Nephron (organoid): ENCODE measurements at regions not wholly inside any gene's neighbourhood (a gene's known extent, or its start where the extent isn't known, plus 50 kb on each side); places are given as distances from the start of the nearest gene placed in this dataset.

Source experiments
- H3K27ac Mint-ChIP-seq, 3 experiments: 2 replicates each; pipeline ENCODE4 v1.8.0; 2020; ENCODE audit warnings: mixed read lengths in 3 of 3, mild to moderate bottlenecking in 2 of 3, moderate library complexity in 1 of 3
- H3K27me3 Mint-ChIP-seq: 2 replicates; pipeline ENCODE4 v1.8.0; 2021; ENCODE audit warnings: low read depth, mild to moderate bottlenecking, moderate library complexity, mixed read lengths
- H3K36me3 Mint-ChIP-seq: 2 replicates; pipeline ENCODE4 v1.8.0; 2020; ENCODE audit warnings: low read depth, mixed read lengths
- H3K4me1 Mint-ChIP-seq: 2 replicates; pipeline ENCODE4 v1.8.0; 2020; ENCODE audit warnings: mixed read lengths
- H3K4me3 Mint-ChIP-seq, 3 experiments: 2 replicates each; pipeline ENCODE4 v1.8.0; 2020; ENCODE audit warnings: mild to moderate bottlenecking in 3 of 3, mixed read lengths in 3 of 3, moderate library complexity in 2 of 3
- H3K9me3 Mint-ChIP-seq: 2 replicates; pipeline ENCODE4 v1.8.0; 2020; ENCODE audit warnings: mixed read lengths
- CTCF ChIP-seq, 3 experiments: fragments of 200-600 bp; sonication (generic); IDR thresholded peaks; one replicate each; pipeline ENCODE4 v1.5.0; 2021; ENCODE audit warnings: antibody characterized with exemption in 3 of 3; ENCODE audit not compliant: unreplicated experiment in 3 of 3

DNA sequence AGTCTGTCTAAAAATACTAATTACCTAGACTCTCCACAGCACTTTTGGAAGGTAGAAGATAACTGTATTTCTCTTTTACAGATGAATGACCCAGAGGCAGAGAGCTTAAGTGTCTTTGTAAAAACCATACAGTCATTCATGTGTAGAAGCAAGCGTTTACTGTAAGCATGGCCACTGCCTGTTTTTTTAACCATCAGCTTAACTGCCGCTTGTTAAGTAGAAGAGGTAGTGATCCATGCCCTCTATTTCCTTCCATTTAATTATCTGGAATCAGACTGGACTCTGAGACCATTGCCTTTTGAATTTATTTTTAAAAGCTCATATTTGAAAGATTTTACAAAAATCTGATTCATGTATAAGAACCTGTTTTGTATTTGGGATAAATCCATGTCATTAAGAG is 111.2 kb upstream of the TECRL start:
- no peak overlapping the region for H3K27ac Mint-ChIP-seq
- no peaks in the 10 kb centered on the region for H3K9me3 Mint-ChIP-seq
- H3K27me3 Mint-ChIP-seq = no peaks in the 10 kb centered on the region
- H3K4me3 Mint-ChIP-seq = no peak overlapping the region
- no peaks in the 10 kb centered on the region for H3K36me3 Mint-ChIP-seq
- no peak for TF ChIP-seq CTCF (IDR thresholded peaks at IDR 0.05; ENCODE audit: unreplicated experiment in 3 of 3)
- H3K4me1 Mint-ChIP-seq = no peaks in the 10 kb centered on the region

DNA sequence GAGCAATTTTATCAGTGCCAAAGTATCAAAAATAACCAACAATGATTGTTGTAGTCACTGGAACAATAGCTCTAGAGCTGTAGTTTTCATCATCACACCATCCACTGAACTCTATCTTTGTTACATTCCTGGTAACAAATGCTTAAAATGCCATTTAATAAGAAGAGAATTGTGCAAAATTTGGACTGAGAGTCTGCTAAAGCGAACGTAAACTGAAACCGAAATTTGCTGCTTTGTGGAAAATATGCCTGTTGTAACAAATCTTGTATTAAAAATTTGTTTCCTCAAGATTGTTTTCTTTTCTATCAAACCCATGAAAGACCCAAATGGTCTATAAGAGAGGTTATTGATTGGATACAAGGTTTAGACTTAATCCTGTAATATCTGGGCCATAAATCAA is 109.3 kb upstream of the TECRL start:
- H3K4me1 Mint-ChIP-seq = no peaks in the 10 kb centered on the region
- H3K27ac Mint-ChIP-seq = no peak overlapping the region
- H3K36me3 Mint-ChIP-seq = no peaks in the 10 kb centered on the region
- H3K9me3 Mint-ChIP-seq = no peaks in the 10 kb centered on the region
- no peak for TF ChIP-seq CTCF (IDR thresholded peaks at IDR 0.05; ENCODE audit: unreplicated experiment in 3 of 3)
- H3K27me3 Mint-ChIP-seq = no peaks in the 10 kb centered on the region
- no peak overlapping the region for H3K4me3 Mint-ChIP-seq

DNA sequence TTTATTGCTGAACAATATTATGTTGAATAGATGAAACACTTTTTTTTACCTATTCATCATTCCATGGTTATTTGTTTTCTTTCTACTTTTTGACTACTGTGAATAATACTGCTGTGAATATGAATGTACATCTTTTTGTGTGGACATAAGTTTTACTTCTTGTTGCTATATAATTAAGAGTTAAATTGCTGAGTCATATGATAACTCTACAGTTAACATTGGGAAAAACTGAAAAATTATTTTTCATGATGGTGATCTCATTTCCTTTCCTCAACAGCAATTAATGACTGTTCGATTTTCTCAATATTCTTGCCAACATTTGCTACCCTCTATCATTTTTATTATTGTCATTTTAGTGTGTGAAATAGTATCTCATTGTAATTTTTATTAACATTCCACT is 106.9 kb upstream of the TECRL start:
- Mint-ChIP-seq H3K9me3 (no peaks in the 10 kb centered on the region), H3K27me3 (no peaks in the 10 kb centered on the region)

GRCh38 chr4:64508089-64508488 is 98.8 kb upstream of the TECRL start:
- no peaks in the 10 kb centered on the region for H3K27me3 Mint-ChIP-seq
- no peak overlapping the region for H3K27ac Mint-ChIP-seq
- no peaks in the 10 kb centered on the region for H3K36me3 Mint-ChIP-seq
- TF ChIP-seq CTCF (IDR thresholded peaks at IDR 0.05; ENCODE audit: unreplicated experiment in 3 of 3) = no peak
- H3K4me3 Mint-ChIP-seq = no peak overlapping the region
- H3K4me1 Mint-ChIP-seq = no peaks in the 10 kb centered on the region
- H3K9me3 Mint-ChIP-seq = no peaks in the 10 kb centered on the region

More for the DNA sequence above, 106.9 kb upstream of the TECRL start:
- Mint-ChIP-seq H3K27ac (no peak overlapping the region), H3K4me3 (no peak overlapping the region), H3K36me3 (no peaks in the 10 kb centered on the region), H3K4me1 (no peaks in the 10 kb centered on the region)
- no peak for TF ChIP-seq CTCF (IDR thresholded peaks at IDR 0.05; ENCODE audit: unreplicated experiment in 3 of 3)

- Mint-ChIP-seq H3K9me3 (no peaks in the 10 kb centered on the region), H3K4me1 (peaks cover 5% of the 10 kb centered on the region), H3K27me3 (no peaks in the 10 kb centered on the region), H3K36me3 (no peaks in the 10 kb centered on the region), H3K27ac (no peak overlapping the region), H3K4me3 (no peak overlapping the region)
- no peak for TF ChIP-seq CTCF (IDR thresholded peaks at IDR 0.05; ENCODE audit: unreplicated experiment in 3 of 3)
These were observed 94.9 kb upstream of the TECRL start for GRCh38 chr4:64503945-64504675.

- Mint-ChIP-seq H3K36me3 (no peaks in the 10 kb centered on the region), H3K27me3 (no peaks in the 10 kb centered on the region), H3K4me1 (peaks cover 5% of the 10 kb centered on the region), H3K27ac (no peak overlapping the region), H3K9me3 (no peaks in the 10 kb centered on the region), H3K4me3 (no peak overlapping the region)
- TF ChIP-seq CTCF (IDR thresholded peaks at IDR 0.05; ENCODE audit: unreplicated experiment in 3 of 3) = no peak
These were observed 94.2 kb upstream of the TECRL start for GRCh38 chr4:64503416-64503815.
